ENCODE measurements at regions not wholly inside any gene's neighbourhood (a gene's known extent, or its start where the extent isn't known, plus 50 kb on each side); places are given as distances from the start of the nearest gene placed in this dataset.

DNA sequence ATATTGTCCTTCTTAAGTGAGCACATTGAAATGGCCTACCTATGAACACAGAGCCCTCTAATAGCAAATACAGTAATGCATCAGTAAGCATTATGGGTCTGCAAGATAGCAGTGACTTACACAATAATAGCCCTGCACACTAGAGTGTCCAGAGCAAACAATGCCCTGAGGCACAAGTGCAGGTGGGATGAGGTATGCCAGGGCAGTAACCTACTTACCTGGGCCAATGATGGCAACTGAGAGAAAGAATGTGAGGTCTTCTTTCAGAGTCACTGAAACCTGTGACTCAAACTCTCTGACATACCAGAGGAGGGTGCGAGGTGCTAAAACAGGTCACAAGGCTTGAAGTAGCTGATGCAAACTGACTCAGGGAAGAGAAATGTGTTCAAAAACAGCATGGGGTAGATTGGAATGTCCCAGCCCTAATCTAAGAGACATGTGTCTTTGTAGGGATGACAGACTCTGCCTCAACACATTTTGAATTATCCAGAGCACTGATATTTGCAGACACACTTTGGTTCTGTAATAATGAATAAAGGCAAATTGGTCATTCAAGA, 168.5 kb upstream of the RUNX1 start:
- no peak for TF ChIP-seq CREB1 (IDR thresholded peaks at IDR 0.05; ENCODE audit: low read depth)
- TF ChIP-seq, protein P1, sequence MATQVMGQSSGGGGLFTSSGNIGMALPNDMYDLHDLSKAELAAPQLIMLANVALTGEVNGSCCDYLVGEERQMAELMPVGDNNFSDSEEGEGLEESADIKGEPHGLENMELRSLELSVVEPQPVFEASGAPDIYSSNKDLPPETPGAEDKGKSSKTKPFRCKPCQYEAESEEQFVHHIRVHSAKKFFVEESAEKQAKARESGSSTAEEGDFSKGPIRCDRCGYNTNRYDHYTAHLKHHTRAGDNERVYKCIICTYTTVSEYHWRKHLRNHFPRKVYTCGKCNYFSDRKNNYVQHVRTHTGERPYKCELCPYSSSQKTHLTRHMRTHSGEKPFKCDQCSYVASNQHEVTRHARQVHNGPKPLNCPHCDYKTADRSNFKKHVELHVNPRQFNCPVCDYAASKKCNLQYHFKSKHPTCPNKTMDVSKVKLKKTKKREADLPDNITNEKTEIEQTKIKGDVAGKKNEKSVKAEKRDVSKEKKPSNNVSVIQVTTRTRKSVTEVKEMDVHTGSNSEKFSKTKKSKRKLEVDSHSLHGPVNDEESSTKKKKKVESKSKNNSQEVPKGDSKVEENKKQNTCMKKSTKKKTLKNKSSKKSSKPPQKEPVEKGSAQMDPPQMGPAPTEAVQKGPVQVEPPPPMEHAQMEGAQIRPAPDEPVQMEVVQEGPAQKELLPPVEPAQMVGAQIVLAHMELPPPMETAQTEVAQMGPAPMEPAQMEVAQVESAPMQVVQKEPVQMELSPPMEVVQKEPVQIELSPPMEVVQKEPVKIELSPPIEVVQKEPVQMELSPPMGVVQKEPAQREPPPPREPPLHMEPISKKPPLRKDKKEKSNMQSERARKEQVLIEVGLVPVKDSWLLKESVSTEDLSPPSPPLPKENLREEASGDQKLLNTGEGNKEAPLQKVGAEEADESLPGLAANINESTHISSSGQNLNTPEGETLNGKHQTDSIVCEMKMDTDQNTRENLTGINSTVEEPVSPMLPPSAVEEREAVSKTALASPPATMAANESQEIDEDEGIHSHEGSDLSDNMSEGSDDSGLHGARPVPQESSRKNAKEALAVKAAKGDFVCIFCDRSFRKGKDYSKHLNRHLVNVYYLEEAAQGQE (IDR thresholded peaks at IDR 0.05; ENCODE audit: low read depth), result no peak
- no peak for TF ChIP-seq EP300 (IDR thresholded peaks at IDR 0.05; ENCODE audit: borderline replicate concordance)
- TF ChIP-seq, protein P2, sequence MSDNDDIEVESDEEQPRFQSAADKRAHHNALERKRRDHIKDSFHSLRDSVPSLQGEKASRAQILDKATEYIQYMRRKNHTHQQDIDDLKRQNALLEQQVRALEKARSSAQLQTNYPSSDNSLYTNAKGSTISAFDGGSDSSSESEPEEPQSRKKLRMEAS (IDR thresholded peaks at IDR 0.05), result no peak
- TF ChIP-seq YY1 (IDR thresholded peaks at IDR 0.05; ENCODE audit: low read depth), result no peak
- no peak for TF ChIP-seq NFIC (IDR thresholded peaks at IDR 0.05)
- TF ChIP-seq EGR1 (IDR thresholded peaks at IDR 0.05), result no peak
- TF ChIP-seq, protein P3, sequence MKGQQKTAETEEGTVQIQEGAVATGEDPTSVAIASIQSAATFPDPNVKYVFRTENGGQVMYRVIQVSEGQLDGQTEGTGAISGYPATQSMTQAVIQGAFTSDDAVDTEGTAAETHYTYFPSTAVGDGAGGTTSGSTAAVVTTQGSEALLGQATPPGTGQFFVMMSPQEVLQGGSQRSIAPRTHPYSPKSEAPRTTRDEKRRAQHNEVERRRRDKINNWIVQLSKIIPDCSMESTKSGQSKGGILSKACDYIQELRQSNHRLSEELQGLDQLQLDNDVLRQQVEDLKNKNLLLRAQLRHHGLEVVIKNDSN (IDR thresholded peaks at IDR 0.05), result no peak

Measured in Ishikawa (cell line).